ENCODE measurements at regions not wholly inside any gene's neighbourhood (a gene's known extent, or its start where the extent isn't known, plus 50 kb on each side); places are given as distances from the start of the nearest gene placed in this dataset.

GRCh38 chr10:107649249-107649648 lies 484.7 kb upstream of the SORCS1 start:
- POLR2A ChIA-PET = no interaction called here
- no TSS peak for BruUV-seq (replicated peaks)
- no peak for TF ChIP-seq CTCF (IDR thresholded peaks at IDR 0.05; ENCODE audit: insufficient read depth in 1 of 2, low read depth in 1 of 2, low read length in 1 of 2, severe bottlenecking in 1 of 2, unreplicated experiment in 1 of 2)

GRCh38 chr10:107647462-107647861 lies 483.0 kb upstream of the SORCS1 start:
- no peaks in the 10 kb centered on the region for H3K4me1 ChIP-seq

More at GRCh38 chr10:107649249-107649648, 484.7 kb upstream of the SORCS1 start:
- intact Hi-C loops (cut with micrococcal nuclease; ENCODE audit: unreplicated experiment) = no loop called here
- no peak for DNase-seq
- H3K4me1 Mint-ChIP-seq (ENCODE audit: low read depth, unreplicated experiment) = no peaks in the 10 kb centered on the region
- H3K27me3 ChIP-seq (replicated peaks; ENCODE audit: control insufficient read depth, insufficient read depth, low read length) = no peaks in the 10 kb centered on the region
- H3K4me3 Mint-ChIP-seq (ENCODE audit: unreplicated experiment) = no peak overlapping the region
- no peaks in the 10 kb centered on the region for H3K27me3 Mint-ChIP-seq (ENCODE audit: insufficient read depth, unreplicated experiment)
- no peak overlapping the region for H3K4me3 ChIP-seq (ENCODE audit: low read depth, low read length)
- no peaks in the 10 kb centered on the region for H3K9me3 ChIP-seq
- CTCF ChIA-PET = no interaction called here
- no peaks in the 10 kb centered on the region for H3K36me3 ChIP-seq (ENCODE audit: control insufficient read depth, insufficient read depth, low read length)
- no peaks in the 10 kb centered on the region for H3K4me1 ChIP-seq
- H3K9me3 Mint-ChIP-seq (ENCODE audit: unreplicated experiment) = no peaks in the 10 kb centered on the region
- no peaks in the 10 kb centered on the region for H3K36me3 Mint-ChIP-seq (ENCODE audit: insufficient read depth, unreplicated experiment)
- H3K27ac Mint-ChIP-seq (ENCODE audit: unreplicated experiment) = no peak overlapping the region

GRCh38 chr10:107631876-107632275 lies 467.4 kb upstream of the SORCS1 start:
- H3K9me3 Mint-ChIP-seq (ENCODE audit: unreplicated experiment) = peaks cover 10% of the 10 kb centered on the region
- CTCF ChIA-PET = no interaction called here
- TF ChIP-seq CTCF (IDR thresholded peaks at IDR 0.05; ENCODE audit: insufficient read depth in 1 of 2, low read depth in 1 of 2, low read length in 1 of 2, severe bottlenecking in 1 of 2, unreplicated experiment in 1 of 2) = no peak

More at GRCh38 chr10:107647462-107647861, 483.0 kb upstream of the SORCS1 start:
- H3K36me3 Mint-ChIP-seq (ENCODE audit: insufficient read depth, unreplicated experiment) = no peaks in the 10 kb centered on the region
- Histone ChIP-seq H3K27me3 (replicated peaks; ENCODE audit: control insufficient read depth, insufficient read depth, low read length) (no peaks in the 10 kb centered on the region), H3K36me3 (ENCODE audit: control insufficient read depth, insufficient read depth, low read length) (no peaks in the 10 kb centered on the region), H3K4me3 (ENCODE audit: low read depth, low read length) (no peak overlapping the region), H3K9me3 (no peaks in the 10 kb centered on the region)
- intact Hi-C loops (cut with micrococcal nuclease; ENCODE audit: unreplicated experiment) = no loop called here
- DNase-seq = no peak
- POLR2A ChIA-PET = no interaction called here
- H3K9me3 Mint-ChIP-seq (ENCODE audit: unreplicated experiment) = no peaks in the 10 kb centered on the region
- no peak overlapping the region for H3K27ac Mint-ChIP-seq (ENCODE audit: unreplicated experiment)
- no TSS peak for BruUV-seq (replicated peaks)
- no peaks in the 10 kb centered on the region for H3K4me1 Mint-ChIP-seq (ENCODE audit: low read depth, unreplicated experiment)
- CTCF ChIA-PET = no interaction called here
- H3K4me3 Mint-ChIP-seq (ENCODE audit: unreplicated experiment) = no peak overlapping the region
- no peak for TF ChIP-seq CTCF (IDR thresholded peaks at IDR 0.05; ENCODE audit: insufficient read depth in 1 of 2, low read depth in 1 of 2, low read length in 1 of 2, severe bottlenecking in 1 of 2, unreplicated experiment in 1 of 2)
- H3K27me3 Mint-ChIP-seq (ENCODE audit: insufficient read depth, unreplicated experiment) = no peaks in the 10 kb centered on the region

More at GRCh38 chr10:107631876-107632275, 467.4 kb upstream of the SORCS1 start:
- H3K4me1 ChIP-seq = no peaks in the 10 kb centered on the region
- H3K4me3 ChIP-seq (ENCODE audit: low read depth, low read length) = no peak overlapping the region
- no peaks in the 10 kb centered on the region for H3K9me3 ChIP-seq
- no peaks in the 10 kb centered on the region for H3K36me3 ChIP-seq (ENCODE audit: control insufficient read depth, insufficient read depth, low read length)
- POLR2A ChIA-PET = no interaction called here
- Mint-ChIP-seq H3K4me1 (ENCODE audit: low read depth, unreplicated experiment) (no peaks in the 10 kb centered on the region), H3K4me3 (ENCODE audit: unreplicated experiment) (no peak overlapping the region), H3K27me3 (ENCODE audit: insufficient read depth, unreplicated experiment) (peaks cover 3% of the 10 kb centered on the region), H3K27ac (ENCODE audit: unreplicated experiment) (no peak overlapping the region), H3K36me3 (ENCODE audit: insufficient read depth, unreplicated experiment) (no peaks in the 10 kb centered on the region)
- BruUV-seq (replicated peaks) = no TSS peak
- no peak for DNase-seq
- intact Hi-C loops (cut with micrococcal nuclease; ENCODE audit: unreplicated experiment) = no loop called here
- no peaks in the 10 kb centered on the region for H3K27me3 ChIP-seq (replicated peaks; ENCODE audit: control insufficient read depth, insufficient read depth, low read length)
